A204.1 (cell line): ENCODE measurements at regions not wholly inside any gene's neighbourhood (a gene's known extent, or its start where the extent isn't known, plus 50 kb on each side); places are given as distances from the start of the nearest gene placed in this dataset.

Source experiments
- FAIRE-seq: peaks from 2 replicates; lab custom pipeline; 2012; peaks lifted over from hg19 to GRCh38; lab: Jason Lieb, UNC

DNA sequence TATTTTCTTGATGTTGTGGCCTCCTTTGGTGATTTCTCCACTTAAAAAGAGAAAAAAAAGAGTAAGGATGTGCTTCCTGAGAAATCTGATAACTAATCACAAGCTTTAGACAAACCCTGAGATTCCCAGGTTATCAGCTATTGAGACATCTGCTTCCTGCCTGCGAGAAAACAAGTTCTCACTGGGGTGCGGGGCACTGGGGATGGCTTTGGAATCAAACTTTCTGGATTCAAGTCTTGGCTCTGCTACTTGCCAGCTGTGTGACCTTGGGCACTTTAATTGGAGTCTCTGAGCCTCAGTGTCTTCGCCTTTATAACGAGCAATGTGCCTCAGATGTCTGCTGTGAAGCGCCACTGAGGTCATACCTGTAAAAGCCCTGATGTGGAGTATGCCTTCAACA is 152.5 kb upstream of the NAV2 start:
- no peak for FAIRE-seq

DNA sequence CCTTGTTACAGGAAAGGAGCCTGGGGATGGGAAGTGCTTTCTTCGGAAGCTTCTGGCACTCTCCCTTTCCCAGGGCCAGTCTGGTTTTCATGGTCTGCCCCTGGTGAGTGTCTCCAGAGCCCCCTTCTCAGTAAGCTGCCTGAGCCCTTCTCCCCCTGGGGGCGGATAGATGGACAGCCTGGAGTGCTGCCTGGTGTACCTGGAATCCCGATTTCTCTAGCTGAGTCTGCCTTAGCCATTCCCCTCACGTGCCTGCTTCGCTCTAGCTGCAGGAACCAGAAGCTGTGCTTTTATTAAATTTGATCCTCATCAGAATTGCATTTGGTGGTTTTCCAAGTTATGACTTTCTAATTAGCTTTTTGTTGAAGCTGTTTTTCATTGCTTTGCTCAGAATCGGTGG is 152.9 kb upstream of the NAV2 start:
- no peak for FAIRE-seq

DNA sequence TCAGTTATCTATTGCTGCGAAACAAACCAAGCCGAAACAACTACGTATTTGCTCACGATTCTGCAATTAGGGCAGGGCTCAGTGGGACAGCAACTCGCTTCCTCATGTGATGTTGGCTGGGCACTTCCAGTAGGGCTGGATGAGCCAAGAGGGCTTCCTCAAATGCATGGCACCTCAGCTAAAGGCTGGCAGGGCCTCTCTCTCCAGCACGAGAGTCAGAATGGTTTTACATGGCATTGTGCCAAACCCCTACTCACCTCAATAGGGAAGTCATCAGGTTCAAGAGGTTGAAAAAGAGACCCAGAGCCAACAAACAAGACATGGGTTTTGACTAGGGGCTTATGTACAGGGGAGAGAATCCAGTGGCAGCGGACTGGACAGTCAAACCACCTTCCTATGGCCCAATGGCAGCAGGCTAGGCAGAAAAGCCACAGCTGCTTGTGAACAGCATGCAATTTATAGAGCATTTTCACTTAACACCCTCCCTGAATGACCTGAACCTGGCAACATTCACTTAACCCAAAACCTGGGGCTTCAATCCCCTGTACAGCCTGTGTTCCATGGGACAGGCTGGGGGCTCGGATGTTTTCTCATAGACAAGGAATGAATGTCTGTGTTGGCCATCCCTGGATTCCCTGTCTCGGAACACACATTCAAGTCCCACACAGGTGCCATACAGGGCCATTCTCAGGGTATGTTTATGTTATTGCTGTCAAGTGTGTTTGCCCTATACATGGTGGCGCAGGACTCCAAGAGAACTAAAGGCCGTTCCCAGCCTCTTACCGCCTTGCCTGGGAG is 154.2 kb upstream of the NAV2 start:
- FAIRE-seq = no peak

DNA sequence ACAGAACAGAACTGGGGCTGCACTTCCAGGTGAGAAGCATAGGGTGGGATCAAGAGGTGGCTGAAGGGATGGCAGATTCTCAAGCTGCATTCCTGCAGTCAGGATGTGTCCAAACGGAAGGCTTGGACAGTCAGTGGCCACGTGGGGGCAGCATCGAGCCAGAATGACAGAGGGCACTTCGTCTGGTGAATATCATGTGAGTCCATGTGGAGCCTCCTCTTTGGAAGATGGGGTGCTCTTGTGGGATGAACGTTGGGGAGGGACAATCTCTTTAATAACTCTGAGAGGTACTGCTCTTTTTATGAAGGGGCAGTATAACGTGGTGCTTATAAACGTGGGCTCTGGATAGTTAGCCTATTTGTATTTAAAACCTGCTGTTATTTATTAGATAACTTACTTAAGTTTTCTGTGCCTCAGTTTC is 154.9 kb upstream of the NAV2 start:
- no peak for FAIRE-seq

DNA sequence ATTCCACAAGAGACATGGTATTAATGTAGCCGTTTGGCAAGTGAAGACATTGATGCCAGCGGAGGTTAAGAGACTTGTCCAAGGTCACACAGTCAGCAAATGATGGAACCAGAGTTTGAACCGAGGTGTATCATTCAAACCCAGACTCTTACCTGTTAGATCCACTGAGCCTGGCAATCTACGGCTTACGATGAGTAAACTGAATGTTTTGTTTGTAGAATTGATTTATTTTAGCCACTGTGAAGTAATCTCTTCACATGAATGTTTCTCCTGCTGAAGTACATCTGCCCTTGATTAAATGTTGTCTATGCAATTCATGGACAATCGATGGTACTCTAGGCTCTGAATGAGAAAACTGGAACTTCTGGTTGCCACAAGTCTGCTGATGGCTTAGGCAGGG is 155.5 kb upstream of the NAV2 start:
- FAIRE-seq = no peak

DNA sequence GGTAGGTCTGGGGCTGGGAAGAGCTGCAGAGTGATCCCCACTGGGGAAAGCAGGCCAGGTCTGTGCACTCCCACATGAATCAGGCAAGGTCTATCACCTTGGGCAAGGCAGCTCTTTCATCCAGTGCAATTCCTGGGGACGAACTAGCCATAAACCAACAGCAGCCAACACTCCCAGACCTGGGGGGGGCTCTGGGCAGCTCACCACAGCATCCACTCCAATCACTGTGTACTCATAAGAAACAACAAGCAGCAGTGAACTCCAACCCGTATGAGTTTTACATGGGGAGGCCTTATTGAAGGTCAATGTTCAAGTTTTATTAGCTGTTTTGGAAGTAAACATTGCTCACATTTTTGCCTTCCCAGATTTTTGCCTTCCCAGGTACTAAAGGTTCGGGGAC is 157.4 kb upstream of the NAV2 start:
- no peak for FAIRE-seq

DNA sequence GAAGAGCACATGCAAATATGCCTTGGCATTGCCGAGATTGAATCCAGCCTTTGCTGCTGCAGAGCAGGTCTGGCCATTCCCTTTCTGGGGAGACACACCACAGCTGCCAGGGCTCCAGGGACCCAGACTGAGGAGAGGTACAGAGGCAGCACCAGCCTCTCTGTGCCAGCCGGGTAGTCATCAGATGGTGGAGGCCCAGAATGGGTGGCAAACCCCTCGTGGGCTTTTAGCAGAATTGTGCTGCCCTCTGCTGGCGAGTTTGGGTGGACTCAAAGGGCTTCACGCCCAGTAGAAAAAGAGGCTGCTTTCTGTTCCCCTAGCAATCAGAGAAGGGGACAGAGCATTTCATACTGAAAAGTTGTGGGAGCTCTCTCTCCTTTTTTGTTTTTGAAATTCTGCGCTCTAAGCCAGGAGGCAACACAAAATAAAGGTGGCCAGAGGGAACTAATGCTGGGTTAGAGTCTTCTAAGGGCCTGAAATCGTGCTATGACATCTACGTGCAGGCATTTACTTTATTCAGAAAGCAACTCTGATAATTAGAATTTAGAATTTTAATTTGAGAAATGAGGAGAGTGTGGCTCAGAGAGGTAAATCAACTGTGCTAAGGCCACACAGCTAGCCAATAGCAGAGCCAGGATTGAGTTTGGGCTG is 158.8 kb upstream of the NAV2 start:
- no peak for FAIRE-seq

DNA sequence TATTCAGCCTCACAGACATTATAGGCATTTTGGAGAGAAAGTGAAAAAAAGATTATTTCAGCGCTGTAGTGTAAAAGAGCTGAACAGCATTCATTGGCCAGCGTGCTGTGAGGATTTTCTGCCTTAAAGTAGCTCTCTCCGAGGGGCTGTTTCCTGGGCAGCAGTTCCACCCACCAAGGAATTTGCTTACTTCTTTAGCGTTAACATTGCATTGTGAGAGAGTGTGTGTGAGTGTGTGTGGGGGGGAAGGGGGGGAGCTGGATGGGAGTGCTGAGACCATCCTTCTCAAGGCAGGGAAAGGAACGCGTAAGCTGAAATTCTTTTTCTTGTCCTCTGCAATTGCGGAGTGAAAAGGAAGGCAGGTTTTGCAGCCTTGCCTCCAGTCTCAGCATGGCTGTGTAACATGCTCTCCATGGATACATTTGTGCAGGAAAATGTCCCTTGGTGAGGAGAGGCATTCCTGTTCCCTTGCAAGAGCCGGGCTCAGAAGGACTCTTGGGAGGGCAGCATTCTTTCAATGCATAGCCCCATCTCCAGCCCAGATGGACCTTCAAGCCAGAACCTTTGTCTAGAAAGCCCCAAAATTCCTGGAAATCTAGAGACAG is 159.9 kb upstream of the NAV2 start:
- no peak for FAIRE-seq

DNA sequence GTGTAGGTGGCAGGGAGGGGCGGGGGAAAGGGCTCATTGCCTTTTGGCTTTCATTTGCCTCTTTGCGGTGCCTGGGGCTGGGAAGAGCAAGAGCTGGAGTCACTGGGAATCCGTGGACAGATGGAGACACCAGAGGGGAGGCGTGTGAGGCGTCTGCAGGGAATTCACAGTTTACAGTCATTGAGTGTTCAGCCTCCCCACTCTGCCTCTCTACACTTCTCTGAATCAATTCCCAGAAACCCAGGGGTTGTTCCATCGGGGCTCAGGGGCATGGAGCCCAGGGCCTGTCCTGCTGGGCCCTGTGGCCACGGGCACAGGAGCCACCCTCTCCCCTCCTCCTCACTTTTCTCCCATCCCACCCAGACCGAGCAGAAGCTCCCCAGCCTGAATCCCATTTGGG is 160.5 kb upstream of the NAV2 start:
- no peak for FAIRE-seq

DNA sequence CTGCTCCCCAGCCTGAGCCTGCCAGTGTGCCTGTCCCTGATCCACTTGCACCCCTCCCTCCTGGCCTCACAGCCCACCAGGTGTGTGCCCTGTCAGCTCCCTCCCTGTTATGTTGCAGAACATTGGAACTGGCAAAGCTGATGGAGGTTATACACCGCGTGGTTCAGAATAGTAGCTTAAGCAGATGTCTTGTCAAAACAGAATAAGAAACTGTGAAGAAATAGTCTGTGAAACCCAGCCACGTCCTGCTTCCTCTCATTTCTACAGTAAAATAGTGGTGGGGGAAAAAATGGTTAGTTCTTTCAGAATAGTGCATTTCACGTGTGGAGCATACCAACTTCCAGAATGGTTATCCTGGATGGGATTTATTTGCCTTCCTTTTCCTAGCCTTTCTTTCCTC is 161.2 kb upstream of the NAV2 start:
- FAIRE-seq = no peak

DNA sequence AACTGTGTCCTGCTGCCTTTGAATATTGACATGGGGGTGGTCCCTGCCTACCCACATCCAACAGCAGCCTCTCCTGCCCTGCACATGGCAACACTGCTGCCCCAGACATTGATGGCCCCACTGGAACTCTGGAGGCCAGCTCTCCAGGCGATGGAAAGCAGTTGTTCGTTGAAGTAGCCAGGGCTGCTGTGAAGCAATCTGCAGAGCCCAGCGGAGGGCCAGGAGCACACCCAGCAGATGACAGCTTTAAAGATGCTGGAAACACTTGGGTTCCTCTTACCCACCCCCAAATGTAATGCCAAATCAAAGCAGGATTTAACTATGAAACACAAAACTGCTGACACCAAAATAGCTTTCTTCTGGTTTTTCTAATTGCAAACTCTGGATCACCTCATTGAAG is 165.6 kb upstream of the NAV2 start:
- no peak for FAIRE-seq

DNA sequence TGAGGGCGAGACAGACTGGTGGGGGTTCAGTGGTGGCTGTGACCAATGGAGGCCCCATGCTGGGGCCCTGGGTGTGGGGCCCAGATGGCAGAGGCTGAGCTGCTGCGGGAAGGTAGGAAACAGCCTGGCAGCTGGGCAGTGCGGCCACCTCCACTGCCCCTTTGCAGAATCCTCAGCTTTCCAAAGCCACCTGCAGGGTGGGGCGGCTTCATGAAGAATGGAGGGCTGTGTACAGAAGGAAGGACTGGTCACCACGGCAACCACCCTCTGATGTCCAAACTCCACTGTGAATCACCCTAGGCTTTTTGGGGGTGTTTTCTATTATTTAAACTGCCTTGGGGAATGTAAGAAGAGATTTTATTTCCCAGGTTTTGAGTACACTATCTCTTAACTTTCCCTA is 166.3 kb upstream of the NAV2 start:
- no peak for FAIRE-seq

DNA sequence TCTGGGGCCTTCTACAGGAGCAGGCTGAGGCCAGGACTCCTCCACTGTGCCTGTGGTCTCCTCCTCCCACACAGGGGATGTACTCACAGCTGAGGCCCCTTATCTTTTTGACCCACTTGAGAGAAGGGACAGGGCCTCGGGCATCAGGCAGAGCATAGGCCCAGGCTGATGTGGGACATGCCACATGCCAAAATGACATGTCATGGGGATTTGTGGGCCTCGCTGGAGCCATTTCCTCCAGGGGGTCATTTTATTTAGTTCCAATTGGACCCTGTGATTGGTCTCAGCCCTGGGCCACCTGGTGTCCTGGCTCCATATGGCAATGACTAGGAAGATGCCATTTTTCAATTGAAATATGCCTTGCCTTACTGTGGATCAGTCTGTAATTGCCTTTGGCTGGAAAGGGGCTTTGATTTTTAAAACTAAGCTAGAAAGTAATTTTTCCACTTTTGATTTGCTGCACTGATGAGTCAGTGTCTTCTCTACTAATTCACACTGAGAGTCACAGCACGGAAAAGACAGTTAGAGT is 171.1 kb upstream of the NAV2 start:
- no peak for FAIRE-seq

DNA sequence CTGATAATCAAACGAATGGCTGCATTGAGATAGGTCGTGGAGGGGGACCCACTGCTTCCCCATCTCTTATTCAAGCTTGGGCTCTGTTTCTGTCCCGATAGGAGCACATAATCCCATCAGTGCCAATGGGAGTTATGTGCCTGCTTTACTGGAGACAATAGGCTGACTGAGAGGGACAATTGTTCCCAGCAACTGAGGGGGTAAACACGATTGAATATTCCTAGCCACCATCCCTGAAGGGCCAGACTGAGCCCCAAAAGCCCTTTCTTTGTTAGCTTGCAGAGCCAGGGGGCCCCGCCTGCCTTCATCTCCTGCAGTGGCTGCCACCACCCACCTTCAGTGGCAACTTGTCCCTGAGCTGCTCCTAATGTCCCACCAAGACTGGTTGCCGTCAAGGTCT is 172.8 kb upstream of the NAV2 start:
- FAIRE-seq = no peak

DNA sequence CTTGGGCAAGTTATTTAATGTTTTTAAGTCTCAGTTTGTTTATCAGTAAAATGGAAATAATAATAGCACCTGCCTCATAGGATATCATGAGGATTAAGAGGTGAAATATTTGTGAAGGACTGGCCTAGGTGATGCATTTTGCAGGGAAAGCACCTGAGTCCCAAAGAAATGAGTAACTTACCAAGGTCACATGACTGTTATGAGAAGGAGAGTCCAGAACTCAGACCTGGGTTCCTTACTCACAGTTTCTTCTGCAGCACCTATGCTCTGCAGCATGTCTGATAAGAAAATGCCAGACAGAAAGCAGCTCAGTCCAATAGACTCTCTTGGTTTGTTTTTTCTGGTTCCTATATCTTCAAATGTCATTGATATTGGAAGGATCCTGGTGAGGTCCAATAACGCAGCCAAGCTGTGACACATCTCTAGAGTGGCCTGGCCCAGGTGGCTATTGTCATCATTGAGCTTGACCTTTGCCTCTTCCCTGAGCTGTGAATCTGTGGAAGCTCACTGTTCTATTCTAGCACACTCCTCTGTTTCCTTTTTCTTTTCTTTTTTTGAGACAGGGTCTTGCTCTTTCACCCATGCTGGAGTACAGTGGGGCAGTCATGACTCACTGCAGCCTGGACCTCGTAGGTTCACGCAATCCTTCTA is 174.7 kb upstream of the NAV2 start:
- no peak for FAIRE-seq

DNA sequence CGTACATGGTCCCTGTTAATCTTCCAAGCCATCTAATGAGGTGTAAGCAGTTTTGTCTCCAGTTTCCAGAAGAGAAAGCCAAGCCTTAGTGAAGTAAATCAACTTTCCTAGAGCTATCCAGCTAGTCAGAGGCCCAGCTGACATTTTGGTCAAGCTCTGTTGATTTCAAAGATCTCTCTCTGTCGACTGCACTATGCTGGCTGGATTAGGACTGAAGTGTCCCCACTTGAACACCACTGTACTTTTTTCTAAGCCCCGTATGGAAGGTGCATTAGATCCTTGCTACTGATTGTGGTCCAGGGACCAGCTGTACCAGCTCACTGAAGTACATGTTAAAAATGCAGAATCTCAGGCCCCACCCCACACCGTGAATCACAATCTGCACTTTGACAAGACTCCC is 176.5 kb upstream of the NAV2 start:
- no peak for FAIRE-seq

DNA sequence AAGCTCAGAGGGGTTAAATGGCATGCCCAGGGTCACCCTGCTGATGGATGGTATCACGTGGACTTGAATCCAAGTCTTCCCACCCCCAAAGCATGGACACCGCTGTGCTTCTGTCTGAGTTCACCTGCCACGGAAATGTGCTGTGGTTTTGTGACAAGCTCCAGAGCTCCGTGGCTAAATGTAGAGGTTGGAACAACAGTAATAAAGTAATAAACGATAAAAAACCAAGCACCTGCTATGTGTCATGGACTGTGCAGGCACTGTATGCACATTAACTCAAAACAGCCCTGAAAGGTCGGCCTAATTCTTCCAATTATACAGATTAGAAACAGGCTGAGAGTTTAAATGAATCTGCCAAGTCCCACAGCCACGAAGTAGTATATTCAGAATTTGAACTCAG is 182.1 kb upstream of the NAV2 start:
- no peak for FAIRE-seq

DNA sequence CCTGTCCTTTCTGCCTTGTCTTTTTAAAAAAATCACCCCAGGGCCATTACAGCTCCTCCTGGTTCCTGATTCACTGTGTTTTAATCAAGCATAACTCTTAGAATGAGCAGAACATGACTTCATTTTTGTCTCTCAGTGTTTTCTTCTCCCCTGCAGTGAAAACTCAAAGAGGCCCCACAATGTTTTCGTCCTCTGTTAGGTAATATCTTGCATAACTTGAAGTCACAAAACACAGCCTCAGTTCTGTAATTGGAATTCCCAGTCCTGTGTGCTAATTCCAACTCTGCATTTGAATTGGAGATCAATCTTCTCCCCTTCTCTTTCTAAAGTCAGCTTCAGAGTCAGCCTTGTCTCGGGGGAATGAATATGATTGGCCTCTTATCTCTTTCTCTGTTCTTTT is 186.5 kb upstream of the NAV2 start:
- FAIRE-seq = no peak

DNA sequence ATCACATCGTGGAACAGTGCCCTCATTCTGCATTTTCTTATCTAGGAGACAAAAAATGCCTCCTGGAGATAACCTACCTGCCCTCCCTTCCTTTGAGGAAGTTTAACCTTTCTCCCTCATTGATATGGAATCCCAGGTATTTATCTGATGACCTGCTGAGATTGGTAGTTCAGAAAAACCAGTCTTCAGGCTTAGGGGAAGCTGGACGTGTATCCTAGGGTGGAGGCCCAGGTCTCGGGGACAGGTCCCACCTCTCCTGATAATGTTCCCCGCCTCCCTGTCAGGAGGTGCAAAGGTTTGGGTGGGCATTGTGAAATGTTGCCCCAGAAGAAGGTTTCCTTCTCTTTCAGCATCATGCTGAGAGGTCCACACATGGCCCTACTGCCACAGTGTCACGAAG is 186.9 kb upstream of the NAV2 start:
- no peak for FAIRE-seq

DNA sequence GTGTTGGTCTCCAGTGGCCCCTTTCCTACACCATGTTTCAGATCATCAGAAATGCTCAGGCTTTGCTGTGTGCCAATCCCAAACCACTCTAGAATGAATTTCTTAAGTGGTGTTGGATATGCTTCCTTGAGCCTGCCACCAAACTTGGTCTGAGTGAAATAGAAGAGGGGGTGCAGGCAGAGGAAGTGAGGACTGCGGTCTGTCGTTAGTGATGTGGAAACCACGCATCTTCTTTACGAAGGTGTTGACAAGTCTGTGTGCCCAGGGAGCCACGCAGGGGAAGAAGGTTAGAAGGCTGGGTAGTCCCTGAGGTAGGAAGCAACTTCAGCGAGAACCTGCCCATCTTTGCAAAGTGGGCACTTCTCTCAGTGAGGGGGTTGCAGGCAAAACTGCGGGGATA is 187.4 kb upstream of the NAV2 start:
- no peak for FAIRE-seq

DNA sequence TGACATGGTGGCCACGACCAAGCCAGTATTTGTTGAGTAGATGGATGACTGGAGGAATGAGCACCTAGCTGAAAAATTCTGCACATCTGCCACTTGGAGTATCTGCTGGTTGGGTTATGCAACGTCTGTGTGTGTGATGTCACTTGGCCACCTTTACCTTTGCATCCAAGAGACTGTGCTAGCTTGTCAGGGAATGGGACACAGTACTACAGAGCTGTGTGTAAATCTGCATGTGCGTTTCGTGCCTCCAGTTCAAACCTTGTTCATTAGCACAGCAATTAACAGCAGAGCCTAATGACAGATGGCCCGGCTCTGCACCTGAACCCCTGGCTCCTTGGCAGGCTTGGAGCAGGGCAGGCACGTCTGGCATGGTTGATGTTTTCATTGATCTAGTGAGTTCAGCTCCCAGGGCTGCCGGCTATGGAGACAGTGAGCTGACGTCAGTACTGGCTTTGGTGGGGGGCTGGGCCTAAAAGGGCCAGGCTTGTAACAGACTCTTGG is 188.4 kb upstream of the NAV2 start:
- no peak for FAIRE-seq

DNA sequence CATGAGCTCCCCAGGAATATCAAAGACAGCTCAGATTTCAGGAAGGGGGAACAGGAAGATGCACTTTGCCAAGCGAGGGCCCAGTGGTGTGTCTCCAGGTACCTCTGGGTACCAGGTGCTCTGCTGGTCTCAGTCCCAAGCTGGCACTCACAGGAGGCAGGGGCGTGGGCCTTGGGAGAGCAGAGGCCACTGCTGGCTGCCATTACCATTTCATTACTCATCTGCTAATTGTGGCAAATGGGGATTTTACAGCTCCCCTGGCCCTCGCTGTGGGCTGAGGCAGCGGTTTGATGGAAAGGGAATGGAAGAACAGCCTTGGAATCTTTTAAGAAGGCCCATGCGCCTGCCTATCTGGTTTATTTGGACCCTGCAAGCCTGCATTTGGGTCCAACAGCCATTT is 192.0 kb upstream of the NAV2 start:
- no peak for FAIRE-seq
